ENCODE measurements at regions not wholly inside any gene's neighbourhood (a gene's known extent, or its start where the extent isn't known, plus 50 kb on each side); places are given as distances from the start of the nearest gene placed in this dataset.

- Mint-ChIP-seq H3K4me1 (ENCODE audit: low read depth, unreplicated experiment) (no peaks in the 10 kb centered on the region), H3K9me3 (ENCODE audit: unreplicated experiment) (no peaks in the 10 kb centered on the region), H3K4me3 (ENCODE audit: unreplicated experiment) (no peak overlapping the region), H3K27ac (ENCODE audit: unreplicated experiment) (no peak overlapping the region), H3K36me3 (ENCODE audit: low read depth, unreplicated experiment) (no peaks in the 10 kb centered on the region), H3K27me3 (ENCODE audit: low read depth, unreplicated experiment) (no peaks in the 10 kb centered on the region)
- H3K9ac ChIP-seq (ENCODE audit: low read length), result no peak overlapping the region
- H3K79me2 ChIP-seq (ENCODE audit: insufficient read depth, low read length), result no peaks in the 10 kb centered on the region
- no peaks in the 10 kb centered on the region for H3K36me3 ChIP-seq (ENCODE audit: insufficient read depth, low read length)
- DNase-seq (ENCODE audit: low read depth), result no peak
- no peak overlapping the region for H2AFZ ChIP-seq (ENCODE audit: low read depth, low read length)
- no peak overlapping the region for H3K4me2 ChIP-seq (ENCODE audit: low read length)
- no peaks in the 10 kb centered on the region for H3K27me3 ChIP-seq (ENCODE audit: insufficient read depth, low read length)
- no peaks in the 10 kb centered on the region for H3K9me3 ChIP-seq (ENCODE audit: insufficient read depth, low read depth, low read length)
- TF ChIP-seq EZH2 (IDR thresholded peaks at IDR 0.05; ENCODE audit: insufficient read depth, low read length) (no peak), CTCF (IDR thresholded peaks at IDR 0.05; ENCODE audit: insufficient read depth, low read depth, low read length) (no peak)
- H3K4me1 ChIP-seq (ENCODE audit: insufficient read depth, low read length), result no peaks in the 10 kb centered on the region
- no peak overlapping the region for H3K27ac ChIP-seq (ENCODE audit: low read depth, low read length)
- no peaks in the 10 kb centered on the region for H4K20me1 ChIP-seq (ENCODE audit: insufficient read depth, low read length)
- H3K4me3 ChIP-seq (ENCODE audit: insufficient read depth, low read depth, low read length), result no peak overlapping the region
- FAIRE-seq, result no peak
Measured at GRCh38 chr10:9875353-9875752, 1142.3 kb upstream of the CELF2 start.

- FAIRE-seq (no peak), DNase-seq (ENCODE audit: low read depth) (no peak)
- Histone ChIP-seq H3K4me1 (ENCODE audit: insufficient read depth, low read length) (no peaks in the 10 kb centered on the region), H3K9ac (ENCODE audit: low read length) (no peak overlapping the region), H3K27me3 (ENCODE audit: insufficient read depth, low read length) (no peaks in the 10 kb centered on the region), H3K9me3 (ENCODE audit: insufficient read depth, low read depth, low read length) (no peaks in the 10 kb centered on the region), H3K79me2 (ENCODE audit: insufficient read depth, low read length) (no peaks in the 10 kb centered on the region), H3K27ac (ENCODE audit: low read depth, low read length) (no peak overlapping the region), H3K36me3 (ENCODE audit: insufficient read depth, low read length) (no peaks in the 10 kb centered on the region), H3K4me2 (ENCODE audit: low read length) (no peak overlapping the region), H4K20me1 (ENCODE audit: insufficient read depth, low read length) (no peaks in the 10 kb centered on the region), H2AFZ (ENCODE audit: low read depth, low read length) (no peak overlapping the region), H3K4me3 (ENCODE audit: insufficient read depth, low read depth, low read length) (no peak overlapping the region)
- Mint-ChIP-seq H3K4me3 (ENCODE audit: unreplicated experiment) (no peak overlapping the region), H3K4me1 (ENCODE audit: low read depth, unreplicated experiment) (no peaks in the 10 kb centered on the region), H3K27me3 (ENCODE audit: low read depth, unreplicated experiment) (no peaks in the 10 kb centered on the region), H3K36me3 (ENCODE audit: low read depth, unreplicated experiment) (no peaks in the 10 kb centered on the region), H3K9me3 (ENCODE audit: unreplicated experiment) (no peaks in the 10 kb centered on the region), H3K27ac (ENCODE audit: unreplicated experiment) (no peak overlapping the region)
- TF ChIP-seq EZH2 (IDR thresholded peaks at IDR 0.05; ENCODE audit: insufficient read depth, low read length) (no peak), CTCF (IDR thresholded peaks at IDR 0.05; ENCODE audit: insufficient read depth, low read depth, low read length) (no peak)
Measured at GRCh38 chr10:9877978-9878377, 1139.7 kb upstream of the CELF2 start.

- no peaks in the 10 kb centered on the region for H3K9me3 ChIP-seq (ENCODE audit: insufficient read depth, low read depth, low read length)
- no peak for FAIRE-seq
- DNase-seq (ENCODE audit: low read depth), result no peak
- H3K4me3 ChIP-seq (ENCODE audit: insufficient read depth, low read depth, low read length), result no peak overlapping the region
- no peak overlapping the region for H3K9ac ChIP-seq (ENCODE audit: low read length)
- Mint-ChIP-seq H3K4me1 (ENCODE audit: low read depth, unreplicated experiment) (no peaks in the 10 kb centered on the region), H3K4me3 (ENCODE audit: unreplicated experiment) (no peak overlapping the region), H3K27ac (ENCODE audit: unreplicated experiment) (no peak overlapping the region), H3K36me3 (ENCODE audit: low read depth, unreplicated experiment) (no peaks in the 10 kb centered on the region), H3K9me3 (ENCODE audit: unreplicated experiment) (peaks cover 2% of the 10 kb centered on the region), H3K27me3 (ENCODE audit: low read depth, unreplicated experiment) (no peaks in the 10 kb centered on the region)
- no peak overlapping the region for H2AFZ ChIP-seq (ENCODE audit: low read depth, low read length)
- no peak for TF ChIP-seq CTCF (IDR thresholded peaks at IDR 0.05; ENCODE audit: insufficient read depth, low read depth, low read length)
- TF ChIP-seq EZH2 (IDR thresholded peaks at IDR 0.05; ENCODE audit: insufficient read depth, low read length), result no peak
- H3K27me3 ChIP-seq (ENCODE audit: insufficient read depth, low read length), result no peaks in the 10 kb centered on the region
- no peaks in the 10 kb centered on the region for H3K4me1 ChIP-seq (ENCODE audit: insufficient read depth, low read length)
- no peaks in the 10 kb centered on the region for H3K36me3 ChIP-seq (ENCODE audit: insufficient read depth, low read length)
- no peaks in the 10 kb centered on the region for H3K79me2 ChIP-seq (ENCODE audit: insufficient read depth, low read length)
- no peaks in the 10 kb centered on the region for H4K20me1 ChIP-seq (ENCODE audit: insufficient read depth, low read length)
- H3K4me2 ChIP-seq (ENCODE audit: low read length), result no peak overlapping the region
- H3K27ac ChIP-seq (ENCODE audit: low read depth, low read length), result no peak overlapping the region
Measured at GRCh38 chr10:9878383-9878782, 1139.3 kb upstream of the CELF2 start.
